ENCODE measurements at regions not wholly inside any gene's neighbourhood (a gene's known extent, or its start where the extent isn't known, plus 50 kb on each side); places are given as distances from the start of the nearest gene placed in this dataset.

DNA sequence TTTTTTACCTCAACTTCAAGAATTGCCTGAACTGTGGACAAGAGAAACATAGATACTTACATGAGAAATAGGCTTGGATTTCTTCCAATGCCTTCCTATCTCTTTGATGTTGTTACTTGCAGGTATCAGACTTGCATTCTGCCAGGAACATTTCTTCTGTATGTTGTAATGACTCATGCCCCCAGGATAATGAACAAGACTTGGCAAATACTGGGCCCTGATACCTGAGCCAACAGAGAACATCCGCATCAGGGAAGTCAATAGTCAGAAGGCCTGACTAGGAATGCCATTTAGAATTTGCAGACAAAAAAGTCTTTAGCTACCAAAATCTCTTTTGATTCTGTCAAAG lies 273.7 kb upstream of the KIRREL3 start:
- TF ChIP-seq POLR2A (IDR thresholded peaks at IDR 0.05; ENCODE audit: low read depth, low read length) (no peak), POLR2AphosphoS5 (IDR thresholded peaks at IDR 0.05; ENCODE audit: insufficient read depth, low read depth, low read length) (no peak)
- TF ChIP-seq, protein P1, sequence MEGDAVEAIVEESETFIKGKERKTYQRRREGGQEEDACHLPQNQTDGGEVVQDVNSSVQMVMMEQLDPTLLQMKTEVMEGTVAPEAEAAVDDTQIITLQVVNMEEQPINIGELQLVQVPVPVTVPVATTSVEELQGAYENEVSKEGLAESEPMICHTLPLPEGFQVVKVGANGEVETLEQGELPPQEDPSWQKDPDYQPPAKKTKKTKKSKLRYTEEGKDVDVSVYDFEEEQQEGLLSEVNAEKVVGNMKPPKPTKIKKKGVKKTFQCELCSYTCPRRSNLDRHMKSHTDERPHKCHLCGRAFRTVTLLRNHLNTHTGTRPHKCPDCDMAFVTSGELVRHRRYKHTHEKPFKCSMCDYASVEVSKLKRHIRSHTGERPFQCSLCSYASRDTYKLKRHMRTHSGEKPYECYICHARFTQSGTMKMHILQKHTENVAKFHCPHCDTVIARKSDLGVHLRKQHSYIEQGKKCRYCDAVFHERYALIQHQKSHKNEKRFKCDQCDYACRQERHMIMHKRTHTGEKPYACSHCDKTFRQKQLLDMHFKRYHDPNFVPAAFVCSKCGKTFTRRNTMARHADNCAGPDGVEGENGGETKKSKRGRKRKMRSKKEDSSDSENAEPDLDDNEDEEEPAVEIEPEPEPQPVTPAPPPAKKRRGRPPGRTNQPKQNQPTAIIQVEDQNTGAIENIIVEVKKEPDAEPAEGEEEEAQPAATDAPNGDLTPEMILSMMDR (IDR thresholded peaks at IDR 0.05; ENCODE audit: extremely low read depth in 1 of 2, insufficient read depth in 1 of 2, low read depth in 1 of 2, low read length in 2 of 2), result no peak

Measured in endothelial cell of umbilical vein (primary cell).